ENCODE measurements at regions not wholly inside any gene's neighbourhood (a gene's known extent, or its start where the extent isn't known, plus 50 kb on each side); places are given as distances from the start of the nearest gene placed in this dataset.

DNA sequence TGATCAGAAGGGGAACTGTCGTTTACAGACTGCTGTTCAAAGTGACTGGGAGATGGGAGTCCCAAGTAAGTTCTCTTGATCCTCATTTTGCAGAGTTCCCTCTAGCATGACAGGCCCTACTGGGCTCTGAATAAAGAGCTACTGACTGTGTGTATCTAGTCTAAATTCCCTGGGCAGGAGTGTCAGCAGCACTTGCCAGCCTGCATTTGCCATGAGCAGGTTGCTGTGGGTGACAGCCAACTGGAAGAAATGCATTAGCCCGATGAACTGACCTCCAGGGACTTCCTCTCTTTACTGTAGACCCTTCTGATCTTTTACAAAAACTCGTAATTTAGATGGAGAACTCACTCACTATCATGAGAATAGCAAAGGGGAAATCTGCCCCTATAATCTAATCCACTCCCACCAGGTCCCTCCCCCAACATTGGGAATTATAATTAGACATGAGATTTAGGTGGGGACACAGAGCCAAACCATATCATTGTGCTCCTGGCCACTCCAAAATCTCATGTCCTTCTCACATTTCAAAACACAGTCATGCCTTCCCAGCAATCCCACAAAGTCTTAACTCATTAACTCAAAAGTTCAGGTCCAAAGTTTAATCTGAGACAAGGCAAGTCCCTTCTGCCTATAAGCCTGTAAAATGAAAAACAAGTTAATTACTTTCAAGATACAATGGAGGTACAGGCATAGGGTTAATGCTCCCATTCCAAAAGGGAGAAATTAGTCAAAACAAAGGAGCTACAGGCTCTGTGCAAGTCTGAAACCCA is 78.9 kb upstream of the CXCL14 start:
- DNase-seq (ENCODE audit: extremely low read depth, insufficient read length) = no peak
- TF ChIP-seq, protein P1, sequence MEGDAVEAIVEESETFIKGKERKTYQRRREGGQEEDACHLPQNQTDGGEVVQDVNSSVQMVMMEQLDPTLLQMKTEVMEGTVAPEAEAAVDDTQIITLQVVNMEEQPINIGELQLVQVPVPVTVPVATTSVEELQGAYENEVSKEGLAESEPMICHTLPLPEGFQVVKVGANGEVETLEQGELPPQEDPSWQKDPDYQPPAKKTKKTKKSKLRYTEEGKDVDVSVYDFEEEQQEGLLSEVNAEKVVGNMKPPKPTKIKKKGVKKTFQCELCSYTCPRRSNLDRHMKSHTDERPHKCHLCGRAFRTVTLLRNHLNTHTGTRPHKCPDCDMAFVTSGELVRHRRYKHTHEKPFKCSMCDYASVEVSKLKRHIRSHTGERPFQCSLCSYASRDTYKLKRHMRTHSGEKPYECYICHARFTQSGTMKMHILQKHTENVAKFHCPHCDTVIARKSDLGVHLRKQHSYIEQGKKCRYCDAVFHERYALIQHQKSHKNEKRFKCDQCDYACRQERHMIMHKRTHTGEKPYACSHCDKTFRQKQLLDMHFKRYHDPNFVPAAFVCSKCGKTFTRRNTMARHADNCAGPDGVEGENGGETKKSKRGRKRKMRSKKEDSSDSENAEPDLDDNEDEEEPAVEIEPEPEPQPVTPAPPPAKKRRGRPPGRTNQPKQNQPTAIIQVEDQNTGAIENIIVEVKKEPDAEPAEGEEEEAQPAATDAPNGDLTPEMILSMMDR (IDR thresholded peaks at IDR 0.05; ENCODE audit: insufficient read depth, low read length, poor library complexity, severe bottlenecking) = no peak
- no peak overlapping the region for H3K4me3 ChIP-seq (replicated peaks; ENCODE audit: low read depth, low read length)
- H3K27me3 ChIP-seq (replicated peaks; ENCODE audit: control insufficient read depth, insufficient read depth, low read length) = no peaks in the 10 kb centered on the region; the same call in none of the 2 replicates
- H3K36me3 ChIP-seq (ENCODE audit: control insufficient read depth, insufficient read depth, low read length) = no peaks in the 10 kb centered on the region

GRCh38 chr5:135655468-135655815 is 76.7 kb upstream of the CXCL14 start:
- Histone ChIP-seq H3K4me3 (replicated peaks; ENCODE audit: low read depth, low read length) (no peak overlapping the region), H3K27me3 (replicated peaks; ENCODE audit: control insufficient read depth, insufficient read depth, low read length) (no peaks in the 10 kb centered on the region; the same call in 1 of the 2 replicates), H3K36me3 (ENCODE audit: control insufficient read depth, insufficient read depth, low read length) (no peaks in the 10 kb centered on the region)
- no peak for DNase-seq (ENCODE audit: extremely low read depth, insufficient read length)
- TF ChIP-seq, protein P1 (IDR thresholded peaks at IDR 0.05; ENCODE audit: insufficient read depth, low read length, poor library complexity, severe bottlenecking) = no peak

DNA sequence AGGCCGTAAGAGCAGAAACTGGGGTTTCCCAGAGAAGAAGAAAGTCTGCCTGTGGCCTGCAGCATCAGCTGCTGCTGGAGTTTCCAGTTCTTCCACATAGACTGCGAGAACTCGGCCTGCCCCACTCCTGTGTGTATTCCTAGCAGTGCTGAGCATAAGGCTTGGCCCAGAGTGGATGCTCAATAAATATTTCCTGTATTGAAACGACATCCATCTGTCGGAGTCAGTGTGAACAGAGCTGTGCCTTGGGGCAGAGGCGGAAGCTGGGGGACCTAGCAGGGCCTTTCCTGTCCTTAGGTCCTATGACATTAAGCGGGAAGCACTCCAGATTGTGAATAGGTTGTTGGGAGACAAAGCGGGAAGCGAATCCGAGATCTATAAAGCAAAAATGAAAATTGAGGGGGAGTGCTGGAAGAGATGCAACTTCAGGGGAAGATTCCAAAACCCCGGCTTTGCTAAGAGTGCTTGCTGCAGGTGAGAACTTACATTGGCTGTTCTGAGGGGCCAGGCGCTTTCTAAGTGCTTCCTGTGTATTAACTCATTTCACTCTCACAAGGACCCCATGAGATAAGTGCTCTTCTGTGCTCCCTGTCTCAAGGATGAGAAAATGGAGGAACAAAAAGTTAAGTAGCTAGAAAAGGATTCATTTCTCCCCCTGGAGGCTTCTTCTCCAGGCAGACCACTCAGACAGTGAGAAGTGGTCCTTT is 76.1 kb upstream of the CXCL14 start:
- no peaks in the 10 kb centered on the region for H3K36me3 ChIP-seq (ENCODE audit: control insufficient read depth, insufficient read depth, low read length)
- H3K4me3 ChIP-seq (replicated peaks; ENCODE audit: low read depth, low read length) = no peak overlapping the region
- no peaks in the 10 kb centered on the region; the same call in 1 of the 2 replicates for H3K27me3 ChIP-seq (replicated peaks; ENCODE audit: control insufficient read depth, insufficient read depth, low read length)
- no peak for DNase-seq (ENCODE audit: extremely low read depth, insufficient read length)
- TF ChIP-seq, protein P1 (IDR thresholded peaks at IDR 0.05; ENCODE audit: insufficient read depth, low read length, poor library complexity, severe bottlenecking) = no peak

- DNase-seq (ENCODE audit: extremely low read depth, insufficient read length) = no peak
- TF ChIP-seq, protein P1 (IDR thresholded peaks at IDR 0.05; ENCODE audit: insufficient read depth, low read length, poor library complexity, severe bottlenecking) = no peak
- Histone ChIP-seq H3K36me3 (ENCODE audit: control insufficient read depth, insufficient read depth, low read length) (no peaks in the 10 kb centered on the region), H3K27me3 (replicated peaks; ENCODE audit: control insufficient read depth, insufficient read depth, low read length) (no peaks in the 10 kb centered on the region; the same call in 1 of the 2 replicates), H3K4me3 (replicated peaks; ENCODE audit: low read depth, low read length) (no peak overlapping the region)
These were observed 72.4 kb upstream of the CXCL14 start for GRCh38 chr5:135651156-135651555.

- no peak for DNase-seq (ENCODE audit: extremely low read depth, insufficient read length)
- TF ChIP-seq, protein P1 (IDR thresholded peaks at IDR 0.05; ENCODE audit: insufficient read depth, low read length, poor library complexity, severe bottlenecking) = no peak
- no peaks in the 10 kb centered on the region for H3K36me3 ChIP-seq (ENCODE audit: control insufficient read depth, insufficient read depth, low read length)
- peaks cover 1% of the 10 kb centered on the region for H3K27me3 ChIP-seq (replicated peaks; ENCODE audit: control insufficient read depth, insufficient read depth, low read length)
- no peak overlapping the region for H3K4me3 ChIP-seq (replicated peaks; ENCODE audit: low read depth, low read length)
These were observed 71.3 kb upstream of the CXCL14 start for GRCh38 chr5:135650081-135650480.
